GM23338 (cell line): ENCODE measurements at regions not wholly inside any gene's neighbourhood (a gene's known extent, or its start where the extent isn't known, plus 50 kb on each side); places are given as distances from the start of the nearest gene placed in this dataset.
A peak's percentile ranks its signal among the peaks of the same experiment; 100 is the strongest.

ENCODE experiments used
- ATAC-seq: fragments of 200-7000 bp; cut with Tn5 transposase; 3 replicates; pipeline ENCODE4 v1.9.1; 2020
- DNase-seq: peaks from one replicate; pipeline ENCODE4 v3.0.0-alpha.2; 2015; ENCODE audit warnings: low spot score
- H2AFZ ChIP-seq: fragments of 200-600 bp; sonication (generic); 2 replicates; pipeline ENCODE4 v1.8.0; 2016; ENCODE audit warnings: antibody characterized with exemption, mild to moderate bottlenecking, moderate library complexity
- H3F3A ChIP-seq: fragments of 200-600 bp; sonication (generic); replicated peaks from 2 replicates; pipeline ENCODE4 v1.8.0; 2017; ENCODE audit warnings: antibody characterized with exemption, mixed run types, low read depth
- H3K27ac ChIP-seq: fragments of 200-600 bp; sonication (generic); 2 replicates; pipeline ENCODE4 v1.6.1; 2016; ENCODE audit warnings: low read depth
- H3K27me3 ChIP-seq: fragments of 200-600 bp; sonication (generic); 2 replicates; pipeline ENCODE4 v1.8.0; 2016; ENCODE audit warnings: mild to moderate bottlenecking, mixed run types, moderate library complexity; ENCODE audit not compliant: insufficient read depth
- H3K36me3 ChIP-seq: fragments of 200-600 bp; sonication (generic); 2 replicates; pipeline ENCODE4 v1.8.0; 2016; ENCODE audit warnings: mild to moderate bottlenecking; ENCODE audit not compliant: insufficient read depth
- H3K4me1 ChIP-seq: fragments of 200-600 bp; sonication (generic); 2 replicates; pipeline ENCODE4 v1.8.0; 2016; ENCODE audit warnings: mild to moderate bottlenecking, moderate library complexity; ENCODE audit not compliant: insufficient read depth
- H3K4me2 ChIP-seq: fragments of 200-600 bp; sonication (generic); 2 replicates; pipeline ENCODE4 v1.7.1; 2017; ENCODE audit warnings: mixed run types
- H3K4me3 ChIP-seq: fragments of 200-600 bp; sonication (generic); 2 replicates; pipeline ENCODE4 v1.6.1; 2016; ENCODE audit warnings: mixed run types
- H3K79me2 ChIP-seq: fragments of 200-600 bp; sonication (generic); replicated peaks from 2 replicates; pipeline ENCODE4 v1.8.0; 2017; ENCODE audit warnings: mild to moderate bottlenecking; ENCODE audit not compliant: insufficient read depth
- H3K9me2 ChIP-seq: fragments of 200-600 bp; sonication (generic); 2 replicates; pipeline ENCODE4 v1.8.0; 2017; ENCODE audit not compliant: insufficient read depth
- H4K20me1 ChIP-seq: fragments of 200-600 bp; sonication (generic); replicated peaks from 2 replicates; pipeline ENCODE4 v1.8.0; 2017; ENCODE audit warnings: mild to moderate bottlenecking; ENCODE audit not compliant: insufficient read depth
- H3K27ac Mint-ChIP-seq: 2 replicates; pipeline ENCODE4 v1.8.0; 2020; ENCODE audit warnings: inconsistent platforms, mild to moderate bottlenecking, moderate library complexity, mixed read lengths
- H3K27me3 Mint-ChIP-seq: 3 replicates; pipeline ENCODE4 v1.8.0; 2022; ENCODE audit warnings: low read depth, mild to moderate bottlenecking, moderate library complexity, mixed read lengths, inconsistent platforms; ENCODE audit not compliant: insufficient read depth, poor library complexity
- H3K36me3 Mint-ChIP-seq: 3 replicates; pipeline ENCODE4 v1.8.0; 2021; ENCODE audit warnings: low read depth, mild to moderate bottlenecking, inconsistent platforms, moderate library complexity, mixed read lengths
- H3K4me1 Mint-ChIP-seq: 3 replicates; pipeline ENCODE4 v1.8.0; 2020; ENCODE audit warnings: mild to moderate bottlenecking, inconsistent platforms, mixed read lengths
- H3K4me3 Mint-ChIP-seq: 3 replicates; pipeline ENCODE4 v1.8.0; 2021; ENCODE audit warnings: moderate library complexity, mild to moderate bottlenecking, inconsistent platforms, mixed read lengths
- H3K9me3 Mint-ChIP-seq: 3 replicates; pipeline ENCODE4 v1.8.0; 2020; ENCODE audit warnings: moderate library complexity, mild to moderate bottlenecking, inconsistent platforms, mixed read lengths
- CREB1 ChIP-seq: fragments of 250-450 bp; sonication (Bioruptor Pico); IDR thresholded peaks from 2 replicates; pipeline ENCODE4 v1.5.0; 2020; ENCODE audit warnings: low read depth, mild to moderate bottlenecking, moderate library complexity
- EZH2 ChIP-seq: fragments of 200-600 bp; sonication (generic); IDR thresholded peaks from one replicate; pipeline ENCODE4 v1.8.0; 2017; ENCODE audit warnings: antibody characterized with exemption, mild to moderate bottlenecking, low read depth; ENCODE audit not compliant: unreplicated experiment
- JUNB ChIP-seq: IDR thresholded peaks from one replicate; pipeline ENCODE4 v1.6.1; 2016; ENCODE audit warnings: antibody characterized with exemption; ENCODE audit not compliant: unreplicated experiment
- NANOG ChIP-seq: IDR thresholded peaks from 2 replicates; pipeline ENCODE4 v1.6.1; 2016; ENCODE audit warnings: antibody characterized with exemption, borderline replicate concordance
- POLR2AphosphoS5 ChIP-seq: IDR thresholded peaks from 2 replicates; pipeline ENCODE4 v1.6.1; 2016; ENCODE audit warnings: antibody characterized with exemption, low read depth
- ZNF331 ChIP-seq: fragments of 250-450 bp; sonication (Bioruptor Pico); IDR thresholded peaks from 2 replicates; pipeline ENCODE4 v1.5.0; 2020; ENCODE audit warnings: low read depth, mild to moderate bottlenecking, moderate library complexity
- TF ChIP-seq, protein P1 (sequence below), 2 experiments: fragments of 200-600 bp in 1 of 2; sonication (generic) in 1 of 2; conservative IDR thresholded peaks; 2 replicates each; pipeline versions ENCODE4 v1.5.1 to v1.6.1; 2016 to 2017; ENCODE audit warnings: antibody characterized with exemption in 2 of 2, low read depth in 2 of 2, mild to moderate bottlenecking in 2 of 2, moderate library complexity in 1 of 2
- TF ChIP-seq, protein P2 (sequence below): IDR thresholded peaks from 2 replicates; pipeline ENCODE4 v1.6.1; 2016; ENCODE audit warnings: antibody characterized with exemption
- TF ChIP-seq, protein P3 (sequence below): fragments of 250-450 bp; sonication (Bioruptor Pico); IDR thresholded peaks from 2 replicates; pipeline ENCODE4 v1.5.0; 2020; ENCODE audit warnings: mild to moderate bottlenecking, moderate library complexity

DNA sequence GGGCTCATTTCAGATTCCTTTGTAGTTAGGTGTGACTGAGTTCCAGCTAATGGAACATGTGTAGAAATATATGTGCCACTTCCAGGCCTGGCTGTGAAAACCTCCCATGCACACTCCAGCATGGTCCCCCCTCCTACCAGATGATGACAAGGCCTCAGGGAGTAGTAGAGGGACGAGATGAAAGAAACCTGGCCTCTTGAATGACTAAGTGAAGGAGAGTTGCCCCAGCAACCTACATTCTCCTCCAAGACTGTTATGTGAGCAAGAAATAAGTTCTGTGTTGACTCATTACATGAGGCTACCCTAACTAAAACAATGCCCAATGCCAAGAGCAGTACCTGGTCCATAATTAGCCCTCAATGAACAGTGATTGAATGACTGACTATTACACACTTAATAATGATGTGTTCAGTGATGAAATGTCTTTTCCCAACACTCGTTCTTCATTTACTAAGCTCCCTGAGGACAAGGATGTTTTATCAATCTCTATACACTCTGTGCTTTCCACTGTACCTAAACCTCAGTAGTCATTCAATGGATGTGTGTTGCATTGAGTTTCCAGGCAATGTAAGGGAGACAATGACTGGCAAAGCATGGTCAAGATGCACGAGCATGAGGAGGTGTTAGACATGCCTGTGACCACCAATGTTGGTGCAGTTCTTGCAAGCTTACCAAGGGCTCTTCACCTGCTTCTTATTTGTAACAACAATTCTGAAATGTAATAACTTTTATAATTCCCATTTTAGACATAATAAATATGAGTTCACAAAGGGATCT lies 62.0 kb upstream of the BCL6 start:
- H3K79me2 ChIP-seq = no peaks in the 10 kb centered on the region
- no peak overlapping the region for H3K27ac ChIP-seq
- Mint-ChIP-seq H3K4me3 (no peak overlapping the region), H3K4me1 (peaks cover 20% of the 10 kb centered on the region), H3K36me3 (no peaks in the 10 kb centered on the region), H3K27ac (no peak overlapping the region), H3K27me3 (peaks cover 3% of the 10 kb centered on the region), H3K9me3 (no peaks in the 10 kb centered on the region)
- H3K4me3 ChIP-seq = no peak overlapping the region
- H3K9me2 ChIP-seq = no peaks in the 10 kb centered on the region
- DNase-seq (no peak), ATAC-seq (no peak)
- no peaks in the 10 kb centered on the region for H4K20me1 ChIP-seq
- peaks cover 18% of the 10 kb centered on the region for H3K4me1 ChIP-seq
- no peak overlapping the region for H3K4me2 ChIP-seq
- no peaks in the 10 kb centered on the region for H3F3A ChIP-seq
- H2AFZ ChIP-seq = no peak overlapping the region
- no peaks in the 10 kb centered on the region for H3K27me3 ChIP-seq
- TF ChIP-seq POLR2AphosphoS5 = no peak
- TF ChIP-seq, protein P1, sequence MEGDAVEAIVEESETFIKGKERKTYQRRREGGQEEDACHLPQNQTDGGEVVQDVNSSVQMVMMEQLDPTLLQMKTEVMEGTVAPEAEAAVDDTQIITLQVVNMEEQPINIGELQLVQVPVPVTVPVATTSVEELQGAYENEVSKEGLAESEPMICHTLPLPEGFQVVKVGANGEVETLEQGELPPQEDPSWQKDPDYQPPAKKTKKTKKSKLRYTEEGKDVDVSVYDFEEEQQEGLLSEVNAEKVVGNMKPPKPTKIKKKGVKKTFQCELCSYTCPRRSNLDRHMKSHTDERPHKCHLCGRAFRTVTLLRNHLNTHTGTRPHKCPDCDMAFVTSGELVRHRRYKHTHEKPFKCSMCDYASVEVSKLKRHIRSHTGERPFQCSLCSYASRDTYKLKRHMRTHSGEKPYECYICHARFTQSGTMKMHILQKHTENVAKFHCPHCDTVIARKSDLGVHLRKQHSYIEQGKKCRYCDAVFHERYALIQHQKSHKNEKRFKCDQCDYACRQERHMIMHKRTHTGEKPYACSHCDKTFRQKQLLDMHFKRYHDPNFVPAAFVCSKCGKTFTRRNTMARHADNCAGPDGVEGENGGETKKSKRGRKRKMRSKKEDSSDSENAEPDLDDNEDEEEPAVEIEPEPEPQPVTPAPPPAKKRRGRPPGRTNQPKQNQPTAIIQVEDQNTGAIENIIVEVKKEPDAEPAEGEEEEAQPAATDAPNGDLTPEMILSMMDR (conservative IDR thresholded peaks at IDR 0.05; ENCODE audit: low read depth in 2 of 2) = no peak
- TF ChIP-seq, protein P2, sequence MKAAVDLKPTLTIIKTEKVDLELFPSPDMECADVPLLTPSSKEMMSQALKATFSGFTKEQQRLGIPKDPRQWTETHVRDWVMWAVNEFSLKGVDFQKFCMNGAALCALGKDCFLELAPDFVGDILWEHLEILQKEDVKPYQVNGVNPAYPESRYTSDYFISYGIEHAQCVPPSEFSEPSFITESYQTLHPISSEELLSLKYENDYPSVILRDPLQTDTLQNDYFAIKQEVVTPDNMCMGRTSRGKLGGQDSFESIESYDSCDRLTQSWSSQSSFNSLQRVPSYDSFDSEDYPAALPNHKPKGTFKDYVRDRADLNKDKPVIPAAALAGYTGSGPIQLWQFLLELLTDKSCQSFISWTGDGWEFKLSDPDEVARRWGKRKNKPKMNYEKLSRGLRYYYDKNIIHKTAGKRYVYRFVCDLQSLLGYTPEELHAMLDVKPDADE = no peak
- no peaks in the 10 kb centered on the region for H3K36me3 ChIP-seq

DNA sequence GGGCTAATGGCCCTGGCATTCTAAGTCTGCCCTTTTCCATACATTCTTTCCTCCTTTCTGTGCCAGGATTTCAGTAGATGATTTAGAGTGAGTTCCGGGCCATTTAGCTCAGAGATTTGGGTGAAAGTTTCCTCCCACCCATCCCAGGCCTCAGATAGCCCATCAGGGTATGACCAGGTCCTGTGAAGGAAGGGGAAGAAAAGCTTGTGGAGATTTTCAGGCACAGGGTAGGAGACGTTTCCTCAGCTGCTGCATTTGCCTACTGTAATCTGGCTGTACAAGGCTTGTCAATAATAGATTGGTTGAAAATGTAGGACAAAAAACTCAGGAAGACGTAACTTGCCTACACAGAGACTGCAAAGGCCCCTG lies 63.2 kb upstream of the BCL6 start:
- no peaks in the 10 kb centered on the region for H3K36me3 Mint-ChIP-seq
- Histone ChIP-seq H3K4me3 (no peak overlapping the region), H3K4me2 (0 out of 2 replicates have a peak overlapping the region, but pooled peaks have one; percentile 32), H3K27me3 (no peaks in the 10 kb centered on the region), H3F3A (no peaks in the 10 kb centered on the region), H3K4me1 (peaks cover 18% of the 10 kb centered on the region), H4K20me1 (no peaks in the 10 kb centered on the region), H2AFZ (peak overlapping the region; percentile 83), H3K27ac (no peak overlapping the region), H3K36me3 (no peaks in the 10 kb centered on the region), H3K9me2 (peaks cover 5% of the 10 kb centered on the region; the same call in 1 of the 2 replicates), H3K79me2 (no peaks in the 10 kb centered on the region)
- no peaks in the 10 kb centered on the region for H3K9me3 Mint-ChIP-seq
- peak overlapping the region; percentile 53; the same call in 1 of the 2 replicates for H3K27ac Mint-ChIP-seq
- H3K4me3 Mint-ChIP-seq = no peak overlapping the region
- ATAC-seq (no peak; the same call in 2 of the 3 replicates), DNase-seq (no peak)
- peaks cover 20% of the 10 kb centered on the region for H3K4me1 Mint-ChIP-seq
- H3K27me3 Mint-ChIP-seq = peaks cover 3% of the 10 kb centered on the region
- TF ChIP-seq NANOG (no peak), JUNB (no peak), ZNF331 (CRISPR knock-in tag) (no peak), CREB1 (CRISPR knock-in tag) (no peak), EZH2 (no peak)
- TF ChIP-seq, protein P3, sequence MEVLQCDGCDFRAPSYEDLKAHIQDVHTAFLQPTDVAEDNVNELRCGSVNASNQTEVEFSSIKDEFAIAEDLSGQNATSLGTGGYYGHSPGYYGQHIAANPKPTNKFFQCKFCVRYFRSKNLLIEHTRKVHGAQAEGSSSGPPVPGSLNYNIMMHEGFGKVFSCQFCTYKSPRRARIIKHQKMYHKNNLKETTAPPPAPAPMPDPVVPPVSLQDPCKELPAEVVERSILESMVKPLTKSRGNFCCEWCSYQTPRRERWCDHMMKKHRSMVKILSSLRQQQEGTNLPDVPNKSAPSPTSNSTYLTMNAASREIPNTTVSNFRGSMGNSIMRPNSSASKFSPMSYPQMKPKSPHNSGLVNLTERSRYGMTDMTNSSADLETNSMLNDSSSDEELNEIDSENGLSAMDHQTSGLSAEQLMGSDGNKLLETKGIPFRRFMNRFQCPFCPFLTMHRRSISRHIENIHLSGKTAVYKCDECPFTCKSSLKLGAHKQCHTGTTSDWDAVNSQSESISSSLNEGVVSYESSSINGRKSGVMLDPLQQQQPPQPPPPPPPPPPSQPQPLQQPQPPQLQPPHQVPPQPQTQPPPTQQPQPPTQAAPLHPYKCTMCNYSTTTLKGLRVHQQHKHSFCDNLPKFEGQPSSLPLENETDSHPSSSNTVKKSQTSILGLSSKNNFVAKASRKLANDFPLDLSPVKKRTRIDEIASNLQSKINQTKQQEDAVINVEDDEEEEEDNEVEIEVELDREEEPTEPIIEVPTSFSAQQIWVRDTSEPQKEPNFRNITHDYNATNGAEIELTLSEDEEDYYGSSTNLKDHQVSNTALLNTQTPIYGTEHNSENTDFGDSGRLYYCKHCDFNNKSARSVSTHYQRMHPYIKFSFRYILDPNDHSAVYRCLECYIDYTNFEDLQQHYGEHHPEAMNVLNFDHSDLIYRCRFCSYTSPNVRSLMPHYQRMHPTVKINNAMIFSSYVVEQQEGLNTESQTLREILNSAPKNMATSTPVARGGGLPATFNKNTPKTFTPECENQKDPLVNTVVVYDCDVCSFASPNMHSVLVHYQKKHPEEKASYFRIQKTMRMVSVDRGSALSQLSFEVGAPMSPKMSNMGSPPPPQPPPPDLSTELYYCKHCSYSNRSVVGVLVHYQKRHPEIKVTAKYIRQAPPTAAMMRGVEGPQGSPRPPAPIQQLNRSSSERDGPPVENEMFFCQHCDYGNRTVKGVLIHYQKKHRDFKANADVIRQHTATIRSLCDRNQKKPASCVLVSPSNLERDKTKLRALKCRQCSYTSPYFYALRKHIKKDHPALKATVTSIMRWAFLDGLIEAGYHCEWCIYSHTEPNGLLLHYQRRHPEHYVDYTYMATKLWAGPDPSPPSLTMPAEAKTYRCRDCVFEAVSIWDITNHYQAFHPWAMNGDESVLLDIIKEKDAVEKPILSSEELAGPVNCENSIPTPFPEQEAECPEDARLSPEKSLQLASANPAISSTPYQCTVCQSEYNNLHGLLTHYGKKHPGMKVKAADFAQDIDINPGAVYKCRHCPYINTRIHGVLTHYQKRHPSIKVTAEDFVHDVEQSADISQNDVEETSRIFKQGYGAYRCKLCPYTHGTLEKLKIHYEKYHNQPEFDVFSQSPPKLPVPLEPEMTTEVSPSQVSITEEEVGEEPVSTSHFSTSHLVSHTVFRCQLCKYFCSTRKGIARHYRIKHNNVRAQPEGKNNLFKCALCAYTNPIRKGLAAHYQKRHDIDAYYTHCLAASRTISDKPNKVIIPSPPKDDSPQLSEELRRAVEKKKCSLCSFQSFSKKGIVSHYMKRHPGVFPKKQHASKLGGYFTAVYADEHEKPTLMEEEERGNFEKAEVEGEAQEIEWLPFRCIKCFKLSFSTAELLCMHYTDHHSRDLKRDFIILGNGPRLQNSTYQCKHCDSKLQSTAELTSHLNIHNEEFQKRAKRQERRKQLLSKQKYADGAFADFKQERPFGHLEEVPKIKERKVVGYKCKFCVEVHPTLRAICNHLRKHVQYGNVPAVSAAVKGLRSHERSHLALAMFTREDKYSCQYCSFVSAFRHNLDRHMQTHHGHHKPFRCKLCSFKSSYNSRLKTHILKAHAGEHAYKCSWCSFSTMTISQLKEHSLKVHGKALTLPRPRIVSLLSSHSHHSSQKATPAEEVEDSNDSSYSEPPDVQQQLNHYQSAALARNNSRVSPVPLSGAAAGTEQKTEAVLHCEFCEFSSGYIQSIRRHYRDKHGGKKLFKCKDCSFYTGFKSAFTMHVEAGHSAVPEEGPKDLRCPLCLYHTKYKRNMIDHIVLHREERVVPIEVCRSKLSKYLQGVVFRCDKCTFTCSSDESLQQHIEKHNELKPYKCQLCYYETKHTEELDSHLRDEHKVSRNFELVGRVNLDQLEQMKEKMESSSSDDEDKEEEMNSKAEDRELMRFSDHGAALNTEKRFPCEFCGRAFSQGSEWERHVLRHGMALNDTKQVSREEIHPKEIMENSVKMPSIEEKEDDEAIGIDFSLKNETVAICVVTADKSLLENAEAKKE = no peak
- TF ChIP-seq, protein P2 = no peak
